A549 (cell line): ENCODE measurements at regions not wholly inside any gene's neighbourhood (a gene's known extent, or its start where the extent isn't known, plus 50 kb on each side); places are given as distances from the start of the nearest gene placed in this dataset.

Source experiments
- CBX8 ChIP-seq: fragments of 200-600 bp; sonication (generic); IDR thresholded peaks from 2 replicates; pipeline ENCODE4 v1.6.1; 2016
- CTCF ChIP-seq: fragments of >200 bp; sonication (Bioruptor Twin); formaldehyde crosslinking; IDR thresholded peaks from 3 replicates; pipeline ENCODE4 v1.5.1; 2016
- EP300 ChIP-seq, 2 experiments: fragments of >200 bp; sonication (Bioruptor Twin); formaldehyde crosslinking; IDR thresholded peaks; 2 replicates in 1 of 2; 3 replicates in 1 of 2; pipeline ENCODE4 v1.6.1; 2016 to 2017
- ESRRA ChIP-seq: fragments of 150-350 bp; IDR thresholded peaks from 2 replicates; pipeline ENCODE4 v1.6.1; 2014; ENCODE audit warnings: mild to moderate bottlenecking, low read length, borderline replicate concordance
- HES2 ChIP-seq: fragments of >200 bp; sonication (Bioruptor Twin); formaldehyde crosslinking; IDR thresholded peaks from 2 replicates; pipeline ENCODE4 v1.6.1; 2016
- MAFK ChIP-seq: fragments of 450-650 bp; IDR thresholded peaks from 2 replicates; pipeline ENCODE4 v1.6.1; 2014; ENCODE audit not compliant: partially characterized antibody
- MAX ChIP-seq: IDR thresholded peaks from 2 replicates; pipeline ENCODE4 v1.6.1; 2012
- MYC ChIP-seq: IDR thresholded peaks from 2 replicates; pipeline ENCODE4 v1.6.1; 2012; ENCODE audit warnings: mild to moderate bottlenecking, inconsistent platforms, low read length, improper control_type of control experiment, borderline replicate concordance
- NPAS2 ChIP-seq: fragments of 250-450 bp; sonication (Bioruptor Pico); IDR thresholded peaks from 2 replicates; pipeline ENCODE4 v1.8.0; 2022; ENCODE audit warnings: mild to moderate bottlenecking, moderate library complexity, borderline replicate concordance
- PBX3 ChIP-seq: IDR thresholded peaks from 2 replicates; pipeline ENCODE4 v1.6.1; 2012
- POLR2AphosphoS2 ChIP-seq: conservative IDR thresholded peaks from 2 replicates; pipeline ENCODE4 v1.6.1; 2012; ENCODE audit warnings: low read length, improper control_type of control experiment, inconsistent platforms
- SREBF2 ChIP-seq: fragments of 450-650 bp; IDR thresholded peaks from 2 replicates; pipeline ENCODE4 v1.6.1; 2014; ENCODE audit warnings: mild to moderate bottlenecking, moderate library complexity

GRCh38 chr16:62829084-62829483, 792.8 kb upstream of the CDH8 start:
- TF ChIP-seq CTCF: no peak
- TF ChIP-seq MAX: no peak
- no peak for TF ChIP-seq NPAS2 (CRISPR knock-in tag)
- TF ChIP-seq SREBF2: no peak
- TF ChIP-seq MYC: no peak
- no peak for TF ChIP-seq HES2
- TF ChIP-seq PBX3: no peak
- no peak for TF ChIP-seq POLR2AphosphoS2
- TF ChIP-seq EP300 (IDR thresholded peaks at IDR 0.05): no peak
- no peak for TF ChIP-seq ESRRA
- TF ChIP-seq MAFK: no peak
- TF ChIP-seq CBX8: no peak
